Ishikawa (cell line): ENCODE measurements at regions not wholly inside any gene's neighbourhood (a gene's known extent, or its start where the extent isn't known, plus 50 kb on each side); places are given as distances from the start of the nearest gene placed in this dataset.

Source experiments
- CEBPB ChIP-seq: IDR thresholded peaks from 2 replicates; pipeline ENCODE4 v1.6.1; 2012
- MAX ChIP-seq: IDR thresholded peaks from 2 replicates; pipeline ENCODE4 v1.6.1; 2012

DNA sequence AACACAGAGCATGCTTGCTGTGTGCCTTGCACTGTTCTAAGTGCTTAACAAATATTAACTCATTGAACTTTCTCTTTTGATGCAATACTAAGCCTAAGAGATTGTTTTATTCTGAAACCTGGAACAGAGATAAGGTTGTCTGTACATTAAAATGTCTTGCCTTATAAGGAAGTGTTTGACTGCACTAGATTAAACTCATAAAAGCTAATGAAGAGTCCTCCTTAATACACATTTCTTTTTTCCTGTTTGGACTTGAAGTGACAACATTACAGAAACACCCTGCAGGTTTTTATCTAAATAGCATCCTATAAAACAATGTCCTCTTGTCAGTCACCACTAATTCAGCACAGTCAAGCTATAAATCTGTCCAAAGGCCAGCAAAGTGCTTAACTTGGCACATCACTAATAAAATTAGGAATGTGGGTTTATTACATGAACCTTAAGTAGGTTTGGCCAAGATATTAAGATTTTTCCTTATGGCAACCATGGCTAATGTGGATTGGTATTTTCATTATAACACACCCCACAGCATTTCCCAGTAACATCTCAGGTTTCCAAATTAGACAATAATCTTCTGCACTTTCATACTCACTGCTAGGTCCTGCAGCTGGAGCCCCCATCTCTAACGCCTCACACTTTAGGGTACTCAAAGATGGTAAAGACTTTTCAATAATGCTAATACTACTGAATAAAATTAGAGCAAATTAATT lies 389.7 kb downstream of the LMO4 start:
- no peak for TF ChIP-seq MAX
- no peak for TF ChIP-seq CEBPB
